ENCODE measurements at regions not wholly inside any gene's neighbourhood (a gene's known extent, or its start where the extent isn't known, plus 50 kb on each side); places are given as distances from the start of the nearest gene placed in this dataset.

- DNase-seq: no peak
Observed at GRCh38 chr3:144307951-144308350, 336.3 kb downstream of the DIPK2A start.

GRCh38 chr3:144308396-144308795 lies 336.8 kb downstream of the DIPK2A start:
- no peak for DNase-seq

- DNase-seq: no peak
Observed at GRCh38 chr3:144312702-144313101, 341.1 kb downstream of the DIPK2A start.

- DNase-seq: no peak
Observed at GRCh38 chr3:144314946-144315345, 343.3 kb downstream of the DIPK2A start.

GRCh38 chr3:144317961-144318360 lies 346.3 kb downstream of the DIPK2A start:
- peak; percentile 7 for DNase-seq

- DNase-seq: no peak
Observed at GRCh38 chr3:144324076-144324475, 352.5 kb downstream of the DIPK2A start.

- no peak for DNase-seq
Observed at GRCh38 chr3:144332868-144333267, 361.2 kb downstream of the DIPK2A start.

- DNase-seq: no peak
Observed at GRCh38 chr3:144341471-144341870, 369.8 kb downstream of the DIPK2A start.

GRCh38 chr3:144343343-144343742 lies 371.7 kb downstream of the DIPK2A start:
- no peak for DNase-seq

- no peak for DNase-seq
Observed at GRCh38 chr3:144343777-144344176, 372.2 kb downstream of the DIPK2A start.

GRCh38 chr3:144344925-144345548 lies 373.4 kb downstream of the DIPK2A start:
- no peak for DNase-seq

GRCh38 chr3:144350125-144350524 lies 378.5 kb downstream of the DIPK2A start:
- no peak for DNase-seq

GRCh38 chr3:144351011-144351410 lies 379.4 kb downstream of the DIPK2A start:
- no peak for DNase-seq

GRCh38 chr3:144351773-144352365 lies 380.2 kb downstream of the DIPK2A start:
- DNase-seq: no peak

GRCh38 chr3:144358191-144358590 lies 386.6 kb downstream of the DIPK2A start:
- no peak for DNase-seq

GRCh38 chr3:144361002-144361401 lies 389.4 kb downstream of the DIPK2A start:
- DNase-seq: no peak

GRCh38 chr3:144362126-144362525 lies 390.5 kb downstream of the DIPK2A start:
- DNase-seq: no peak

- DNase-seq: no peak
Observed at GRCh38 chr3:144363856-144364255, 392.2 kb downstream of the DIPK2A start.

GRCh38 chr3:144364737-144365136 lies 393.1 kb downstream of the DIPK2A start:
- no peak for DNase-seq

- no peak for DNase-seq
Observed at GRCh38 chr3:144369129-144369879, 397.7 kb downstream of the DIPK2A start.

GRCh38 chr3:144375088-144375487 lies 403.5 kb downstream of the DIPK2A start:
- DNase-seq: no peak

- no peak for DNase-seq
Observed at GRCh38 chr3:144380849-144381248, 409.2 kb downstream of the DIPK2A start.

GRCh38 chr3:144381607-144382006 lies 410.0 kb downstream of the DIPK2A start:
- DNase-seq: no peak

GRCh38 chr3:144384241-144384979 lies 412.8 kb downstream of the DIPK2A start:
- no peak for DNase-seq
